Right hindlimb (tissue), 1 donor: ENCODE measurements at regions not wholly inside any gene's neighbourhood (a gene's known extent, or its start where the extent isn't known, plus 50 kb on each side); places are given as distances from the start of the nearest gene placed in this dataset.

Source experiments
- DNase-seq: peaks from one replicate; pipeline ENCODE4 v3.0.0-alpha.2; 2018

GRCh38 chr20:40265825-40266533 is 423.1 kb downstream of the MAFB start:
- DNase-seq: no peak

GRCh38 chr20:40262219-40262618 is 426.8 kb downstream of the MAFB start:
- DNase-seq: no peak

- DNase-seq: no peak
Observed at GRCh38 chr20:40258931-40259330, 430.1 kb downstream of the MAFB start.

GRCh38 chr20:40257763-40258162 is 431.3 kb downstream of the MAFB start:
- DNase-seq: no peak

GRCh38 chr20:40255365-40255764 is 433.7 kb downstream of the MAFB start:
- no peak for DNase-seq

- DNase-seq: no peak
Observed at GRCh38 chr20:40254023-40254772, 434.8 kb downstream of the MAFB start.

- DNase-seq: no peak
Observed at GRCh38 chr20:40251284-40251932, 437.6 kb downstream of the MAFB start.

GRCh38 chr20:40249805-40250204 is 439.2 kb downstream of the MAFB start:
- no peak for DNase-seq

- DNase-seq: no peak
Observed at GRCh38 chr20:40245829-40246228, 443.2 kb downstream of the MAFB start.

- DNase-seq: no peak
Observed at GRCh38 chr20:40244286-40244685, 444.8 kb downstream of the MAFB start.

- DNase-seq: no peak
Observed at GRCh38 chr20:40241596-40242343, 447.3 kb downstream of the MAFB start.

GRCh38 chr20:40238511-40238910 is 450.5 kb downstream of the MAFB start:
- no peak for DNase-seq

- no peak for DNase-seq
Observed at GRCh38 chr20:40234593-40234992, 454.4 kb downstream of the MAFB start.

GRCh38 chr20:40233406-40233805 is 455.6 kb downstream of the MAFB start:
- DNase-seq: no peak

GRCh38 chr20:40232756-40233155 is 456.3 kb downstream of the MAFB start:
- DNase-seq: no peak

- no peak for DNase-seq
Observed at GRCh38 chr20:40232273-40232672, 456.8 kb downstream of the MAFB start.

GRCh38 chr20:40230486-40230885 is 458.6 kb downstream of the MAFB start:
- DNase-seq: no peak

GRCh38 chr20:40225596-40225995 is 463.4 kb downstream of the MAFB start:
- DNase-seq: no peak

- DNase-seq: no peak
Observed at GRCh38 chr20:40223810-40224209, 465.2 kb downstream of the MAFB start.

GRCh38 chr20:40218971-40219370 is 470.1 kb downstream of the MAFB start:
- DNase-seq: no peak

GRCh38 chr20:40218316-40218969 is 470.6 kb downstream of the MAFB start:
- DNase-seq: no peak

- no peak for DNase-seq
Observed at GRCh38 chr20:40207655-40208054, 481.4 kb downstream of the MAFB start.

GRCh38 chr20:40205971-40206370 is 483.1 kb downstream of the MAFB start:
- no peak for DNase-seq
